Neural cell (in vitro differentiated cells): ENCODE measurements at regions not wholly inside any gene's neighbourhood (a gene's known extent, or its start where the extent isn't known, plus 50 kb on each side); places are given as distances from the start of the nearest gene placed in this dataset.

Source experiments
- H2AFZ ChIP-seq: fragments of 200-600, 300-800 bp; sonication (generic), shearing (Covaris generic); 2 replicates; pipeline ENCODE4 v1.6.0; 2014; ENCODE audit warnings: low read depth, mild to moderate bottlenecking, antibody characterized with exemption, low read length, moderate library complexity
- H3F3A ChIP-seq: fragments of 200-600 bp; shearing (Covaris generic); 2 replicates; pipeline ENCODE4 v1.6.1; 2016; ENCODE audit warnings: mild to moderate bottlenecking, moderate library complexity, mixed read lengths, antibody characterized with exemption, low read length; ENCODE audit not compliant: insufficient read depth, poor library complexity, severe bottlenecking
- H3K27ac ChIP-seq: fragments of 200-600, 300-800 bp; sonication (generic), shearing (Covaris generic); 2 replicates; pipeline ENCODE4 v1.5.1; 2014; ENCODE audit warnings: mild to moderate bottlenecking, low read length, moderate library complexity
- H3K27me3 ChIP-seq: fragments of 300-800, 200-600 bp; sonication (generic), shearing (Covaris generic); 2 replicates; pipeline ENCODE4 v1.6.0; 2014; ENCODE audit warnings: mild to moderate bottlenecking, low read depth, low read length, moderate library complexity; ENCODE audit not compliant: insufficient read depth
- H3K36me3 ChIP-seq: fragments of 300-800, 200-600 bp; sonication (generic), shearing (Covaris generic); 2 replicates; pipeline ENCODE4 v1.5.1; 2014; ENCODE audit warnings: mild to moderate bottlenecking, antibody characterized with exemption, low read length, moderate library complexity; ENCODE audit not compliant: insufficient read depth
- H3K4me2 ChIP-seq: fragments of 300-800, 200-600 bp; sonication (generic), shearing (Covaris generic); 2 replicates; pipeline ENCODE4 v1.6.0; 2014; ENCODE audit warnings: mild to moderate bottlenecking, low read length
- H3K4me3 ChIP-seq: fragments of 300-800, 200-600 bp; sonication (generic), shearing (Covaris generic); 2 replicates; pipeline ENCODE4 v1.5.1; 2014; ENCODE audit warnings: mild to moderate bottlenecking, low read length, moderate library complexity
- H3K79me2 ChIP-seq: fragments of 200-600 bp; shearing (Covaris generic); replicated peaks from 2 replicates; pipeline ENCODE4 v1.6.0; 2014; ENCODE audit warnings: mild to moderate bottlenecking, low read length, moderate library complexity; ENCODE audit not compliant: insufficient read depth
- H3K9ac ChIP-seq: fragments of 300-800, 200-600 bp; sonication (generic), shearing (Covaris generic); 2 replicates; pipeline ENCODE4 v1.6.1; 2016; ENCODE audit warnings: mild to moderate bottlenecking, low read length, mixed read lengths
- H3K9me2 ChIP-seq: fragments of 200-600 bp; shearing (Covaris generic); 2 replicates; pipeline ENCODE4 v1.6.1; 2016; ENCODE audit warnings: mild to moderate bottlenecking, low read length, mixed read lengths; ENCODE audit not compliant: insufficient read depth
- H3K9me3 ChIP-seq: fragments of 200-600, 300-800 bp; sonication (generic), shearing (Covaris generic); 2 replicates; pipeline ENCODE4 v1.6.1; 2016; ENCODE audit warnings: mild to moderate bottlenecking, mixed run types, low read length, moderate library complexity, mixed read lengths
- H4K20me1 ChIP-seq: fragments of 200-600 bp; shearing (Covaris generic); 2 replicates; pipeline ENCODE4 v1.6.1; 2016; ENCODE audit warnings: mild to moderate bottlenecking, mixed run types; ENCODE audit not compliant: insufficient read depth
- CTCF ChIP-seq: fragments of 450-650 bp; IDR thresholded peaks from 2 replicates; pipeline ENCODE4 v1.5.1; 2014; ENCODE audit warnings: antibody characterized with exemption, mild to moderate bottlenecking, moderate library complexity; ENCODE audit not compliant: poor library complexity, severe bottlenecking
- EP300 ChIP-seq: fragments of 450-650 bp; conservative IDR thresholded peaks from 2 replicates; pipeline ENCODE4 v1.6.1; 2014; ENCODE audit warnings: antibody characterized with exemption, mild to moderate bottlenecking, moderate library complexity; ENCODE audit not compliant: poor library complexity, severe bottlenecking
- EZH2 ChIP-seq: fragments of 200-600, 300-800 bp; shearing (Covaris generic), sonication (generic); IDR thresholded peaks from 2 replicates; pipeline ENCODE4 v1.6.1; 2014; ENCODE audit warnings: antibody characterized with exemption, low read length, borderline replicate concordance, mild to moderate bottlenecking; ENCODE audit not compliant: insufficient read depth, poor library complexity, severe bottlenecking
- MXI1 ChIP-seq: fragments of 450-650 bp; conservative IDR thresholded peaks from 2 replicates; pipeline ENCODE4 v1.6.1; 2014; ENCODE audit warnings: antibody characterized with exemption, mild to moderate bottlenecking; ENCODE audit not compliant: poor library complexity, severe bottlenecking
- POLR2AphosphoS5 ChIP-seq: IDR thresholded peaks from 2 replicates; pipeline ENCODE4 v1.6.1; 2012
- RAD21 ChIP-seq: fragments of 450-650 bp; conservative IDR thresholded peaks from 2 replicates; pipeline ENCODE4 v1.6.1; 2014; ENCODE audit warnings: antibody characterized with exemption, mild to moderate bottlenecking, moderate library complexity
- SMC3 ChIP-seq: fragments of 450-650 bp; conservative IDR thresholded peaks from 2 replicates; pipeline ENCODE4 v1.6.1; 2014; ENCODE audit warnings: antibody characterized with exemption, mild to moderate bottlenecking, moderate library complexity; ENCODE audit not compliant: poor library complexity
- TAF1 ChIP-seq: IDR thresholded peaks from 2 replicates; pipeline ENCODE4 v1.6.1; 2012; ENCODE audit warnings: low read depth
- TF ChIP-seq, protein P1 (sequence below): IDR thresholded peaks from 2 replicates; pipeline ENCODE4 v1.6.1; 2012; ENCODE audit warnings: borderline replicate concordance

- H3F3A ChIP-seq: no peaks in the 10 kb centered on the region
- no peaks in the 10 kb centered on the region for H3K9me2 ChIP-seq
- H4K20me1 ChIP-seq: no peaks in the 10 kb centered on the region
- peaks cover 94% of the 10 kb centered on the region for H3K27me3 ChIP-seq
- no peaks in the 10 kb centered on the region for H3K36me3 ChIP-seq
- H3K4me2 ChIP-seq: no peak overlapping the region
- no peaks in the 10 kb centered on the region for H3K79me2 ChIP-seq
- TF ChIP-seq RAD21 (no peak), TAF1 (no peak), EZH2 (no peak), SMC3 (no peak), EP300 (no peak), POLR2AphosphoS5 (no peak), CTCF (no peak), MXI1 (no peak)
- TF ChIP-seq, protein P1, sequence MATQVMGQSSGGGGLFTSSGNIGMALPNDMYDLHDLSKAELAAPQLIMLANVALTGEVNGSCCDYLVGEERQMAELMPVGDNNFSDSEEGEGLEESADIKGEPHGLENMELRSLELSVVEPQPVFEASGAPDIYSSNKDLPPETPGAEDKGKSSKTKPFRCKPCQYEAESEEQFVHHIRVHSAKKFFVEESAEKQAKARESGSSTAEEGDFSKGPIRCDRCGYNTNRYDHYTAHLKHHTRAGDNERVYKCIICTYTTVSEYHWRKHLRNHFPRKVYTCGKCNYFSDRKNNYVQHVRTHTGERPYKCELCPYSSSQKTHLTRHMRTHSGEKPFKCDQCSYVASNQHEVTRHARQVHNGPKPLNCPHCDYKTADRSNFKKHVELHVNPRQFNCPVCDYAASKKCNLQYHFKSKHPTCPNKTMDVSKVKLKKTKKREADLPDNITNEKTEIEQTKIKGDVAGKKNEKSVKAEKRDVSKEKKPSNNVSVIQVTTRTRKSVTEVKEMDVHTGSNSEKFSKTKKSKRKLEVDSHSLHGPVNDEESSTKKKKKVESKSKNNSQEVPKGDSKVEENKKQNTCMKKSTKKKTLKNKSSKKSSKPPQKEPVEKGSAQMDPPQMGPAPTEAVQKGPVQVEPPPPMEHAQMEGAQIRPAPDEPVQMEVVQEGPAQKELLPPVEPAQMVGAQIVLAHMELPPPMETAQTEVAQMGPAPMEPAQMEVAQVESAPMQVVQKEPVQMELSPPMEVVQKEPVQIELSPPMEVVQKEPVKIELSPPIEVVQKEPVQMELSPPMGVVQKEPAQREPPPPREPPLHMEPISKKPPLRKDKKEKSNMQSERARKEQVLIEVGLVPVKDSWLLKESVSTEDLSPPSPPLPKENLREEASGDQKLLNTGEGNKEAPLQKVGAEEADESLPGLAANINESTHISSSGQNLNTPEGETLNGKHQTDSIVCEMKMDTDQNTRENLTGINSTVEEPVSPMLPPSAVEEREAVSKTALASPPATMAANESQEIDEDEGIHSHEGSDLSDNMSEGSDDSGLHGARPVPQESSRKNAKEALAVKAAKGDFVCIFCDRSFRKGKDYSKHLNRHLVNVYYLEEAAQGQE: no peak
- H2AFZ ChIP-seq: no peak overlapping the region
- H3K9me3 ChIP-seq: no peaks in the 10 kb centered on the region
- no peak overlapping the region for H3K4me3 ChIP-seq
- H3K9ac ChIP-seq: no peak overlapping the region
- no peak overlapping the region for H3K27ac ChIP-seq
These were observed 68.7 kb upstream of the WNT7B start for GRCh38 chr22:46045459-46046298.

DNA sequence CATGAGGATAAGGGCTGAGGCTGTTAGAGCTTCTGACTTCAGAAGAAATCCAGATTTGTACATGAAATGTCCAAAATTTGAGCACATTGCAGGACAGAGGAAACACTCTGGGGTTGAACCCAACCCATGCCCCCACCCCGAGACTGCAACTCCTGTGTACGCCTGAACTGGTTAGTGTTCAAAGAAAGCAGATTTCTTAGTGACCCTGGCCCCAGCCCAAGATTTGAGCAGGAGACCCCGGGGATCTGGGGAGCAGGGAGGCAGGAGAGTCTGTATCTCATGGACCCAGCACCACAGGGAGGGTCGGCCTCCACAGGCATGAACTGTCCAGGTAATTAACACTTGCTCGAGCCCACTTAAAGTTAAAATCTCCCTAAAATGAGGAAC lies 69.3 kb upstream of the WNT7B start:
- no peak for TF ChIP-seq CTCF
- no peak for TF ChIP-seq RAD21
- Histone ChIP-seq H3K9ac (no peak overlapping the region), H3K79me2 (no peaks in the 10 kb centered on the region), H3K27me3 (peaks cover 94% of the 10 kb centered on the region), H3F3A (no peaks in the 10 kb centered on the region), H4K20me1 (no peaks in the 10 kb centered on the region), H3K9me2 (no peaks in the 10 kb centered on the region), H3K27ac (no peak overlapping the region), H3K36me3 (no peaks in the 10 kb centered on the region), H2AFZ (no peak overlapping the region), H3K4me2 (no peak overlapping the region), H3K9me3 (no peaks in the 10 kb centered on the region), H3K4me3 (no peak overlapping the region)
